Hindlimb muscle (tissue), 1 donor: ENCODE measurements at regions not wholly inside any gene's neighbourhood (a gene's known extent, or its start where the extent isn't known, plus 50 kb on each side); places are given as distances from the start of the nearest gene placed in this dataset.

Source experiments
- DNase-seq: peaks from one replicate; pipeline ENCODE4 v3.0.0-alpha.2; 2013

DNA sequence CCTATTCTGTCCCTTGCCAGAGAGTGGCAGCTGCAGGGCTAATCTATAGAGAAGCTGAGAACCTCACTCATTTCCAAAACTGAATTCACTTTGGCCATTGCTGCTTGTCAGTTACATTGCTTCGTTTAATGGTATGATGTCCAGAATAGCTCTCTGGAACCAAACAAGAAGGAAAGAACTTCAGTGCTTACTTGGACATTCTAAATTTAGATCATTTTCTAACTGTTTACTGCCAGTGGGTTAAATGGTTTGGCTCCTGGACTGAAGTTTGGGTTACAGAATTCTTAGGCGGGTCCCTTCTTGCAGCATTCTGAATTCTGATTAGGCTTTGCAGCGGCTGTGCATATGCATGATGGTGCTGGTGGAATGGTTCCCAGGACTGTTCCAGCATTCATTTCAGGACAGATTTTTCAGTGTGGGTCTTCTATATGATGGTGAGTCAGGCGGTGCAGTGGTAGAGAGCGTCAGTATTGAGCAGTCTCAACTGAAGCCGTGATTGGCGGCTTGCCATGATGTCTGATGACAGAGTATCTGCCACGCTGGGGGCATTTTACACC is 148.7 kb downstream of the DYRK2 start:
- DNase-seq, result no peak

DNA sequence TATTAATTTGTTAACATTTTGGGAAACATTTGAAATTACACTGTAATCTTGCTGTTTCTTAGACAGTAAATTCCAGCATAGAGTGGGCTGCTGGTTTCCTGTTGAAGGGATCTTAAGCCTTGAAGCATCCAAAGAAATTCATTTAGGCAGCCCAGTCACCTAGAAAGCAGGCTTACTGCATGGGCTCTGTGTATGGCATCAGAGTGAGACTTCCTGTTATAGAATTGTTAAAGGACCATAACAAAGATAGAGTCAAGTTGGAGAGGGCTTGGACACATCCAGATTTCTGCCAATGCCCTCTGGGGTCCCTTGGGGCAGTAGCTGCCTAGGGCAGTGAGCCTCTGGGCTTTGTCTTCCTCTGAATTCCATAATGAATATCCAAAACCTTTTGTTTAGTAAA is 149.2 kb downstream of the DYRK2 start:
- no peak for DNase-seq

DNA sequence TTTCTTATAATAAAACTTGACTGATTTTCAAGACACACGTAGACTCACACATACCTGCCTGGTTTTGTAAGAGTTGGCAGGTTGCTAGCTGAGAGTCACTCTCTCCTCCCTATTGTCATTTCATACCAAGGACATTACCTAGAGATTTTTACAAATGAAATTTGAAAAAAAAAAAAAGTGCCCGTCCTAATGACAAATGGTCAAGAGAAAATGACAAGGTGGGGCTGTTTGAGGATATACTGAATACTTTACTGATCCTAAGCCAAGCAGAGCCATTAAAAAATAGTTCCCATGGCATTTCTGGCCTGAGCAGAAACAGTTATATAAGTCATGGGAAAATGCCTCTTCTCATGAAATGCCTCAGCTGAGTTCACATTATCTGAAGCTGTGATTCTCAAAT is 150.2 kb downstream of the DYRK2 start:
- DNase-seq, result no peak

DNA sequence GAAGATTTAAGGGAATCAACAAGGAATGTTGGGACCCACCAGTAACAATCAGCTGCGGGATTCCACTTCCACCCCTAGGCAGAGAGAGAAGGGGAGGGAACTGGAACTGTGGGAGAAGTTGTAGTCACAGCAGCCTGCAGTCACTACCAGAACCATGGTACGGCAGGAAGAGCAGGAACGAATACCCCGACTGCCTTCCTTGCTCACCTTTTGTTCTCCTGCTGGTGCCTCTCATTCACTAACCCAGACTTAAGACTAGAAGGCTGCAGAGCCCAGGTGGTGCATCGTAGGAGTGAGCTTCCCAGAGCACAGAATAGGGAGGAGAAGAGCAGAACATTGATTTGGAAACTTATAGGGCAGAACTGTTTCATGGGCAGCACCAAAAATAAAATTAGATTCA is 154.2 kb downstream of the DYRK2 start:
- DNase-seq, result no peak

DNA sequence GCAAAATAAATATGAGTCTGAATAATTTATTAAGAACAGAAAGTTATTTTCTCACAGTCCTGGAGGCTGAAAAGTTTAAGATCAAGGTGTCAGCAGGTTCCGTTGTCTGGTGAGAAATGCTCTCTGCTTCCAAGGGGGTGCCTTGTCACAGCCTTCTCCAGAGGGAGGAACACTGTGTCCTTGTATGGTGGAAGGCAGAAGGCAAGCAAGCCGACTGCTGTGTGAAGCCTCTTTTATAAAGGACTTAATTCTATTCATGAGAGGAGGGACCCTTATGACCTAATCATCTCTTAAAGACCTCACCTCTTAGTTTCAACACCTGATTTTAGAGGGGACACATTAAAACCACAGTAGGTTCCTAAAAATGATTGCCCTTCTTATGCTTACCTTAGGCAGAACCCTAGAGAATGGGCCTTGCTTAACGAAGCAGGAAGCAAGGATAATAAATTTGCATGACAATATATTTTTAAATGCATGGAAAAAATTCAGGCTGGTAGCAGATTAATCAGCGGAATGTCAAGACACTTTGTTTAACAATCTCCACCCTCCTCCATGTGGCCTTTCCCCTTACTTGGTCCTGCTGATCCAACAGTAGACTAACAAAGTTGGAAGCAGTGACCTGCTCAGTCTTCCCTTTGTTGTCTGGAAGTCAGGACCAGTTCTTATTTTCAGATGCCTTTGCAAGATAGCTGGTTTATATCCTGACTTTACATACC is 154.9 kb downstream of the DYRK2 start:
- no peak for DNase-seq

DNA sequence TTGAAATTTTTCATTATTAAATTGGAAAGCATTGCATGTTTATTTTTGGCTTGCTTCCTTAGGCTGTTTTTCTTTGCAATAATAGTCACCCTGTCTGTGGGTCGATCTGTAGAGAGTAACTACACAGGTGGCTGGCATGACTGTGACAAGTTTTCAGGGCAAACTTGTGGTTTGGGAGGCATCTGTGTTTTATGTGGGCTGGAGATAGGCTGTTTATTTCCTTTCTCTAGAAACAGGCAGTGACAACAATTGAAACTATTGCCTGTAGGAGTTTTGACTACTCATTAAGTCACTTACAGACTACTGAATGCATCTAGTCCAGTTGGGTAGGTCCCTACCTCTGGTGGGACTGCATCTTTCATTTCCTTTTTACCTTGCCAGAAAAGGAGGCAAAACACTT is 155.6 kb downstream of the DYRK2 start:
- no peak for DNase-seq

DNA sequence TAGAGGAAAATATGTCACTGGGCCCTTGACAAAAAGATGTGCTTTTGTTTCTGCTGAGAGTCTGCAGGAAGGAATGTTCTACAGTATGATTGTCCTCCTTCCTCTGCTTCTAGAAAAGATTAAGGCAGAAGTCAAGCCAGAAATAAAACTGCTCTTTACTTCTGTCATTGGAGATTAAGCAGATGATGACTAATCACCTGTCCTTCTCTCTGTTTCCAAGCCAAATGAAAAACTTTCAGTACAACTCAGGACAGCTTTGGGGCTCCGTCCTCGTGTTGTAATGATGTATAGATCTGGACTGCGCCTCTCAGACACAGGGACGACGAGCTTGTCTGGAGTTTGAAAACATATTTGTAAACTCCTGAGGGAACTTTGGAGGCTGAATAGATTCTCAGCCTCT is 159.3 kb downstream of the DYRK2 start:
- DNase-seq, result peak; percentile 32

GRCh38 chr12:67810166-67810565 is 161.6 kb downstream of the DYRK2 start:
- DNase-seq, result no peak

GRCh38 chr12:67811437-67812361 is 163.2 kb downstream of the DYRK2 start:
- no peak for DNase-seq

DNA sequence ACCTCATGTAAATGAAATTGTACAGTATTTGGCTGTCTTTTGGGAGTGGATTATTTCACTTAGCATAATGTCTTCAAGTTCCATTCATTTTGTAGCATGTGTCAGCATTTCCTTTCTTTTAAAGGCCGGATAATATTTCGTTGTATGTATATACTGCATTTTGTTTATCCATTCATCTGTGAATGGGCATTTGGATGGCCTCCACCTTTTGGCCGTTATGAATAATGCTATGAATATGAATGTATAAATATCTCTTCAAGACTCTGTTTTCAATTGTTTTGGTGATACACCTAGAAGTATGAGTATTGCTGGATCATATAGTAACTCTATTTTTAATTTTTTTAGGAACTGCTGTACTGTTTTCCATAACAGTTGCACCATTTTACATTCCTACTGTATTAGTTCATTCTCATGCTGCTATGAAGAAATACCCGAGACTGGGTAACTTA is 164.9 kb downstream of the DYRK2 start:
- DNase-seq, result no peak

- no peak for DNase-seq
Measured at GRCh38 chr12:67816269-67816668, 167.7 kb downstream of the DYRK2 start.

DNA sequence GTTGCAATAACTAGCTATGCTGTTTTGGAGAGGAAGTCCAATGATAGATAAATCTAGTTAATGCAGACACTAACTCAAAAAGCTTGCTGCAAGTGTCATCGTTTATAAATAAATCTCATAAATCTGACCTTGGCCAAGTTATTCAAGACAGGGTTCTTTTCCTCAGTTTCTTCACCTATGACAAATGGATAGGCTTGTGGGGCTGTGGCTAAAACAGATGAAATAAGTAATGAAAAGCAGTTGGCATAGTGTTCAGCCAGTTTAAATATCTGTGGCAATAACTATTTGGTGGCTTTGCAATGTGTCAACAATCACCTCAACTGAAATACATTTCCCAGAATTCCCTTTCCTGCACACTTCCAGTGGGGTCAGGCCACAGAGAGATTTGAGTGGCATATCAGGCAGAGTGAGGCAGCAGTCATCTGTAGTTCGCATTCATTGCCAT is 169.9 kb downstream of the DYRK2 start:
- no peak for DNase-seq

- DNase-seq, result no peak
Measured at GRCh38 chr12:67819902-67820301, 169.3 kb upstream of the IFNG-AS1 start.

DNA sequence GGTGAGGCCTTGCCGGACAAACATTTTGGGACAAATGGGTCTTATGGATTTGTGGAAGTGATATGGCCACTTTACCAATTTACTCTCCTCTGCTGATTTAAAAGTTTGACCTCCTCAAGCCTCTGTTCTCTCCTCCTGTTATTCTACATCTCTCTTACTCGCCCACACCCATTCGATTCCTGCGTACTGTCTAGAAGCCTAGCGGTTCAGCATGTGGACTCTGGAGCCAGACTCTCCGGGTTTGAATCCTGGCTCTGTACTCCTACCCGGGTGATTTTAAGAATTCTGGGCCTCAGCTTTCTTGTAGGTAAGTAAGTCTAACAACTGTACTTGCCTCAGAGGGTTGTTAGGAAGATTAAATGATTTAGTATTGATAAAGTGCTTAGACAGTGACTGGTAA is 168.6 kb upstream of the IFNG-AS1 start:
- DNase-seq, result no peak

DNA sequence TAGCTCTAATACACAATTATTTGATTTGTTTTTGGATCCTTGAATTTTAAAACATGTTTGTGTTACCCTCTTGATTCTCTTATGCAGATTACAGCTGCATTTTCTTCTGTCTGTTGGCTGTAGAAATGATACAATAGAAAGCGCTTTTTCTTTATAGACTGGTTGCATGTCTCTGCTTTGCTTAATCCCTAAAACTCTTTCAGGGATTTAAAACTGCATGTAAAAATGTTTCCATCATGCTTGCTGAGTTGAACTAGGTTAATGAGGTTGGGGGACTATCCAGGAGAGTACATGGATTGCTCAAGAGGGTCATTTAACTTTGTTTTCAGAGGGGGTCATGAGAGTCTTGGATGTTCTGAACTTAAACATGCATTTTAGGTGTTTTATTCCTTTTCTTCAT is 166.4 kb upstream of the IFNG-AS1 start:
- no peak for DNase-seq

GRCh38 chr12:67826148-67826547 is 163.1 kb upstream of the IFNG-AS1 start:
- no peak for DNase-seq

- no peak for DNase-seq
Measured at GRCh38 chr12:67826946-67827720, 162.1 kb upstream of the IFNG-AS1 start.

DNA sequence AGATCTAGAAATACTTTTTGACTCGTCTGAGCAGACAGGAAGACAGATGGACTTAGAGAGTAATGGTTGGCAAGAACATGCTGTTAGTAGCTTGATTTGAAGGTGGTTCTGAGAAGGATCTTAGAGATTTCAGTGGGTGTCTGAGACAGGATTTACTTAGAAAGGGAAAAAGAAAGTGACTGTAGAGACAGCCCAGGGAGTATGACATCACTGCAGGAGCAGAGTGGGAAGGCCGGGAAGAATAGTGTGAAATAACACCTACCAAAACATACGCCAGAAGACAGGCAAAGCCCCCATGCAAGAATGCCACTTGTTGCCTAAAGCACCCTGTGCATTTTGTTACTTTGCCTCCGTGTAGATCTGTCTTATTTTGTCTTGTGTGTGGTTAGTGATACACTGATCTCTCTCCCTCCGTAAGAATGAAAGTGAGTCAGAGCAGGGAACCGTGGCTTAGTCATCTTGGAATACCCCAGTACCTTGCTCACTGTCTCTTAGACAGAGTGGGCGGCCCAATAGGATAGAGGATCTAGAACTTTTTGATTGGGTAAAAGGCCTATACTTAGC is 161.3 kb upstream of the IFNG-AS1 start:
- peak; percentile 59 for DNase-seq

- DNase-seq, result no peak
Measured at GRCh38 chr12:67829896-67830295, 159.4 kb upstream of the IFNG-AS1 start.

DNA sequence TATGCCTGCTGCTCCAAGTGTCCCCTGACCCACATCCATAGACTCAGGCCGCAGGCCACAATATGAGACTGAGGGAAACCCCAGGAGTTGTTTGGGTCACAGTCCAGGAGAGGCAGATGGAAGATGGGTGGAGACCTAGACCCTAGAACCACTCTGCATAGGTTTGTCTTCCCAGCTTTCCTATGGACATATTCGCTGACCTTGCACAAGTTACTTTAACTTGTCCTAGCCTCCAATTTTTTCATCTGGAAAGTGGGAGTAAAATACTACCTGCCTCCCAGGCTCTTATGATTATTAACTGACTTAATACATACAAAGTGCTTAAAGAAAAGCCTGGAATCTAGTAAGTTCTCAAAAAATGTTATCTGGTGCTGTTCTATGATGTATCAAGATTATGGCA is 157.1 kb upstream of the IFNG-AS1 start:
- no peak for DNase-seq

DNA sequence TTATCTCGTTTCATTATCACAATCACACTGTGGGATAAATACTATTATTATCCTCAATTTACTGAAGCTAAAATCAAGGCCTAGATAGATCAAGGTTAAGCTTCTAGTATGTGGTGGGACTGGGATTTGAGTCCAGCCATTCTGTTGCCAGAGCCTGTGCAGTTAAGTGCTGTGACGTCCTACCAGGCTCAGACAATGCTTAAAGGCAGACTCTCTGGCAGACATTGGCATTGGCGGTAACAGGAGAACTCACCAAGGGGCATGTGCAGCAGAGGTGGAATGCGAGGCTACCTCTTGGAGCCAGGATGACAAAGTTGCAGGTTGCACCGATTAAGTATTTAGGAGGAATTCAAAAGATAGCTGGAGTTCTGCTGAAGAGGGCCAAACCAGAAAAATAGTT is 155.6 kb upstream of the IFNG-AS1 start:
- no peak for DNase-seq

DNA sequence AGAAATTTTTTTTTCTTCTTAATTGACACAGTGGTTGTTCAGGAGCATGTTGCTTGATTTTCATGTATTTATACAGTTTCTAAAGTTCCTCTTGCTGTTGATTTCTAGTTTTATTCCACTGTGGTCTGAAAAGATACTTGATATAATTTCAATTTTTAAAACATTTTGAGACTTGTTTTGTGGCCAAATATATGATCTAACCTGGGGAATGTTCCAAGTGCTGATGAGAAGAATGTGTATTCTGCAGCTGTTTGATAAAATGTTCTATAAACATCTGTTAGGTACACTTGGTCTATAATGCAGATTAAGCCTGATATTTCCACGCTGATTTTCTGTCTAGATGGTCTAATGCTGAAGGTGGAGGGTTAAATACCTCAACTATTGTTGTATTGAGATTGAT is 151.4 kb upstream of the IFNG-AS1 start:
- DNase-seq, result no peak
